GM12875 (cell line): ENCODE measurements at regions not wholly inside any gene's neighbourhood (a gene's known extent, or its start where the extent isn't known, plus 50 kb on each side); places are given as distances from the start of the nearest gene placed in this dataset.
"Not testable (repeated sequence)": the region's sequence is repeated elsewhere in the genome, so short reads cannot be mapped to it uniquely, and the experiment has no call there.

Experiments used
- H3K4me3 ChIP-seq: one replicate; pipeline ENCODE4 v1.5.1; 2011; ENCODE audit warnings: low read depth, low read length, control low read depth
- TF ChIP-seq, protein P1 (sequence below): IDR thresholded peaks from 2 replicates; pipeline ENCODE4 v1.5.1; 2011; ENCODE audit warnings: low read depth, mild to moderate bottlenecking, control low read depth, inconsistent platforms, low read length, moderate library complexity, borderline replicate concordance; ENCODE audit not compliant: insufficient read depth

GRCh38 chr12:58419196-58419760, 477.9 kb downstream of the ATP23 start:
- TF ChIP-seq, protein P1, sequence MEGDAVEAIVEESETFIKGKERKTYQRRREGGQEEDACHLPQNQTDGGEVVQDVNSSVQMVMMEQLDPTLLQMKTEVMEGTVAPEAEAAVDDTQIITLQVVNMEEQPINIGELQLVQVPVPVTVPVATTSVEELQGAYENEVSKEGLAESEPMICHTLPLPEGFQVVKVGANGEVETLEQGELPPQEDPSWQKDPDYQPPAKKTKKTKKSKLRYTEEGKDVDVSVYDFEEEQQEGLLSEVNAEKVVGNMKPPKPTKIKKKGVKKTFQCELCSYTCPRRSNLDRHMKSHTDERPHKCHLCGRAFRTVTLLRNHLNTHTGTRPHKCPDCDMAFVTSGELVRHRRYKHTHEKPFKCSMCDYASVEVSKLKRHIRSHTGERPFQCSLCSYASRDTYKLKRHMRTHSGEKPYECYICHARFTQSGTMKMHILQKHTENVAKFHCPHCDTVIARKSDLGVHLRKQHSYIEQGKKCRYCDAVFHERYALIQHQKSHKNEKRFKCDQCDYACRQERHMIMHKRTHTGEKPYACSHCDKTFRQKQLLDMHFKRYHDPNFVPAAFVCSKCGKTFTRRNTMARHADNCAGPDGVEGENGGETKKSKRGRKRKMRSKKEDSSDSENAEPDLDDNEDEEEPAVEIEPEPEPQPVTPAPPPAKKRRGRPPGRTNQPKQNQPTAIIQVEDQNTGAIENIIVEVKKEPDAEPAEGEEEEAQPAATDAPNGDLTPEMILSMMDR: no peak

GRCh38 chr12:58419905-58420304, 478.5 kb downstream of the ATP23 start:
- TF ChIP-seq, protein P1: no peak
- no peak overlapping the region for H3K4me3 ChIP-seq

More at GRCh38 chr12:58419196-58419760, 477.9 kb downstream of the ATP23 start:
- H3K4me3 ChIP-seq: no peak overlapping the region

DNA sequence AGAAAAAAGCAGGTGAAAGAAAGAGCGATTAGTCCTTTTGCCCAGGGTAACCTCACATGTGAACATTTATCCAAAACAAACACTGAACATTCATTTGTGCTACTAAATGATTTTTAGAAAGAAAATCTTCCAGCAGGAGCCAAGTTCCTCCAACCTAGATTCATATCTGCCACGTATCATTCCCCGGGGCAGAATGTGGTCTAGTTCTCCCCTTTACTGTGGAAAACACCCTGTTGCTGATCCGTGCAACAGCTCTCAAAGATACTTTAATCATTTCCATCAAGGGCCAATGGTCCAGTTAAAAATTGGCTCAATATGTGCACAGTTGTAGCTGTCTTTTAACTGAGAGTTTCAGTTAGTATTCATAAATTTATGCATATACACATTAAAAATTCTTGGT, 479.1 kb downstream of the ATP23 start:
- H3K4me3 ChIP-seq: no peak overlapping the region
- TF ChIP-seq, protein P1: no peak

DNA sequence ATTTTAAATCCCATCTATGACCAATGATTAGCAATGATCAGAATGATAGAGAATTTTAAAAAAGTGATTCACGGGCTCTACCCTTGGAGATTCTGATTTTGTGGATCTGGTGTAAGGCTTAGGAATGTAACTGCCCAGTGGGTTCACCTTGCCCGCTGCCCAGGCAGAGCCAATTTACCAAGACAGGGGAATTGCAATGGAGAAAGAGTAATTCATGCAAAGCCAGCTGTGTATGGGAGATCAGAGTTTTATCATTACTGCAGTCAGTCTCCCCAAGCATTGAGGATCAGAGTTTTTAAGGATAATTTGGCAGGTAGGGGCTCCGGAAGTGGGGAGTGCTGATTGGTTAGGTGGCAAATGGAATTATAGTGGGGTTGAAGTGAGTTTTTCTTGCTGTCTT, 480.6 kb downstream of the ATP23 start:
- TF ChIP-seq, protein P1: no peak
- no peak overlapping the region for H3K4me3 ChIP-seq

DNA sequence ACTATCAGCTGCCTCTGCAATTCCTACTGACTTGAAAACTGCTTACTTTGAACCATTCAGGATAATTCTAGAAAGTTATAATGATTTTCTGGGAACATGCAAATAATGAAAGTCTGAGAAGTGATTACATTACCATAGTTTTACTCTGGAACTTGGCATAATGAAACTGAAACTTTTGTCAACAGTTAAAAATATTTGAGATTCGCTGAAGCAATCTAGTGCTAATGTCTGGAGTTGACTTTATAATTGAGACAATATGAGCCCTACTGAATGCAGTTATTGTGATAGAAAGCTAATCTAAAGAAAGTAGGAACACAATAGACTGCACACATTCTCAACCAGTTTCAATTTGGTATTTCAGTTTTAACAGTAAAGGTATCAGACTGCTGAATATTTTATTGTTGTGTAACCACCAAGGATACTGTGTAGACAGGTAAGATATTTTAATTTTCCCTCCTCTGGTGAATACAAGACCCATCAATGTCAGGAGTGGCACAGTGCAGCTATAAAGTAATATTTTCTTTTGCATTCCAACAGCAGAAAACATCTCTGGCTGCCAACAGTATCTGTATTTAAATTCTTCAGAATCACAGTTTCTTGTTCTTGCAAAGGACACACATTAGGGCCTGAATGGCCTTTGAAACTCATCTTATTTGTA, 483.5 kb downstream of the ATP23 start:
- no peak overlapping the region for H3K4me3 ChIP-seq
- TF ChIP-seq, protein P1: no peak

DNA sequence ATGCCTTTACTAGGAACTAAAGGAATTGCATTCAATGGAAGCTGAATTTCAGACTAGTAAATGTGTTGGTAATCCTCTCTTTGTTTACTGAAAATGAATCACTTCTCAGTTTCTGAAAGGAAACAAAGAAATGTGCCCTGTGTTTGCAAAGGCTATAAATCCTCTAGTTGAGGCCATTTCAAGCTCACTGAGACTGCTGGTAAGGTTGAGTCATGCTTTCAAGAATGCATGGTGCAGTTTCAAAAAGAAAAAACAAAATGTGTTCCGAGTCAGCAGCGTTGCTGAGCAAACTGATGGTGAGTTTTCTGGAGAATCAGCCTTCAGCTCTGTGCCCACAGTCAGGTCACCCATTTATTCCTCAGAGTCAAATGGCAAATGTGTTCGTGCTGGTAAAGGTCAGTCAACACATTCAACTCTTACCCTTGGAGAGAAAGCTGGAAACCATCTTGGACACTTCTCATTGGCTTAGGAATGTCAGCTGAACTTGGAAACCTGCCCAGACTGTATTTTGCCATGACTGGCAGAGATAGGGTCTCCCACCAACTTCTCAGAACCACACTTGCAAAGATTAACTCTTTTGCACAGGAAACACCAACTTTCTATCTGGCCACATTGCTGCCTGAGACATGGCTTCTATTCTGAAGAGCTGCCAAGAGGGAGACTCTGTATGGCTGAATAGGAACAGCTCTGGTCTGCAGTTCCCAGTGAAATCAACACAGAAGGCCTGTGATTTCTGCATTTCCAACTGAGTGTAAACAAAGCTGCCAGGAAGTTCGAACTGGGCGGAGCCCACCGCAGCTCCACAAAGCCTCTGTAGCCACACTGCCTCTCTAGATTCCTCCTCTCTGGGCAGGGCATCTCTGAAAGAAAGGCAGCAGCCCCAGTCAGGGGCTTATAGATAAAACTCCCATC, 484.4 kb downstream of the ATP23 start:
- TF ChIP-seq, protein P1: no peak
- no peak overlapping the region for H3K4me3 ChIP-seq

GRCh38 chr12:58426437-58426836, 485.1 kb downstream of the ATP23 start:
- H3K4me3 ChIP-seq: not testable (repeated sequence)
